NCI-H446 treated with DMSO at 0.1 percent for 48 hours (cell line): ENCODE measurements at regions not wholly inside any gene's neighbourhood (a gene's known extent, or its start where the extent isn't known, plus 50 kb on each side); places are given as distances from the start of the nearest gene placed in this dataset.
"Not testable (repeated sequence)": the region's sequence is repeated elsewhere in the genome, so short reads cannot be mapped to it uniquely, and the experiment has no call there.

Experiments
- DNase-seq: peaks from one replicate; lab custom pipeline; 2025; lab: John Stamatoyannopoulos, UW

- no peak for DNase-seq
Observed at GRCh38 chr14:25436288-25436875, 386.4 kb upstream of the STXBP6 start.

GRCh38 chr14:25431211-25432076, 381.5 kb upstream of the STXBP6 start:
- DNase-seq, result no peak

GRCh38 chr14:25430808-25431207, 380.9 kb upstream of the STXBP6 start:
- DNase-seq, result no peak

- DNase-seq, result no peak
Observed at GRCh38 chr14:25412998-25413397, 363.1 kb upstream of the STXBP6 start.

GRCh38 chr14:25411781-25412757, 362.1 kb upstream of the STXBP6 start:
- no peak for DNase-seq

- DNase-seq, result no peak
Observed at GRCh38 chr14:25406818-25407217, 356.9 kb upstream of the STXBP6 start.

GRCh38 chr14:25400607-25401206, 350.8 kb upstream of the STXBP6 start:
- peak; percentile 29 for DNase-seq

GRCh38 chr14:25396128-25396527, 346.2 kb upstream of the STXBP6 start:
- no peak for DNase-seq

- DNase-seq, result no peak
Observed at GRCh38 chr14:25394791-25395391, 344.9 kb upstream of the STXBP6 start.

GRCh38 chr14:25394356-25394755, 344.4 kb upstream of the STXBP6 start:
- no peak for DNase-seq

GRCh38 chr14:25389948-25390347, 340.0 kb upstream of the STXBP6 start:
- no peak for DNase-seq

GRCh38 chr14:25381498-25381897, 331.6 kb upstream of the STXBP6 start:
- DNase-seq, result peak; percentile 13

GRCh38 chr14:25375639-25376038, 325.7 kb upstream of the STXBP6 start:
- no peak for DNase-seq

GRCh38 chr14:25371068-25371467, 321.1 kb upstream of the STXBP6 start:
- peak; percentile 69 for DNase-seq

GRCh38 chr14:25370057-25370456, 320.1 kb upstream of the STXBP6 start:
- not testable (repeated sequence) for DNase-seq

- DNase-seq, result no peak
Observed at GRCh38 chr14:25358330-25358729, 308.4 kb upstream of the STXBP6 start.

GRCh38 chr14:25351269-25351668, 301.3 kb upstream of the STXBP6 start:
- DNase-seq, result no peak

- DNase-seq, result peak; percentile 31
Observed at GRCh38 chr14:25350802-25351201, 300.9 kb upstream of the STXBP6 start.

- peak; percentile 37 for DNase-seq
Observed at GRCh38 chr14:25350021-25350420, 300.1 kb upstream of the STXBP6 start.

- peak; percentile 69 for DNase-seq
Observed at GRCh38 chr14:25349269-25349668, 299.3 kb upstream of the STXBP6 start.

- DNase-seq, result no peak
Observed at GRCh38 chr14:25340882-25341281, 290.9 kb upstream of the STXBP6 start.
